ENCODE measurements at regions not wholly inside any gene's neighbourhood (a gene's known extent, or its start where the extent isn't known, plus 50 kb on each side); places are given as distances from the start of the nearest gene placed in this dataset.

DNA sequence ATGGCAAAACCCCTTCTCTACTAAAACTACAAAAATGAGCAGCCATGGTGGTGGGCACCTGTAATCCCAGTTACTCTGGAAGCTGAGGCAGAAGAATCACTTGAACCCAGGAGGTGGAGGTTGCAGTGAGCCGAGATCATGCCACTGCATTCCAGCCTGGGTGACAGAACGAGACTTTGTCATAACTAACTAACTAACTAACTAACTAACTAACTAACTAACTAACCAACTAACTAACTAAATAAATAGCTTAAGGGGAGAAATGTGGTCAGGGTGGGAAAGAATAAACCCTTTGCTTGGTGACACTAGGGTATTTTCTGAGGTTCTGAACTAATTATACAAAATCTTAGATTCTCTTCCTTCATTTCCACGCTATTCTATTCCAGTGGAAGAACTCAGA is 184.4 kb upstream of the MEF2C start:
- Histone ChIP-seq H3K27me3 (no peaks in the 10 kb centered on the region), H3K4me1 (ENCODE audit: control insufficient read depth in 1 of 2, insufficient read depth in 1 of 2, low read depth in 1 of 2, low read length in 1 of 2) (no peaks in the 10 kb centered on the region), H3K4me3 (ENCODE audit: low read depth in 1 of 2, low read length in 1 of 2) (no peak overlapping the region), H3K9me3 (no peaks in the 10 kb centered on the region), H3K27ac (no peak overlapping the region), H3K36me3 (no peaks in the 10 kb centered on the region)
- TF ChIP-seq, protein P1, sequence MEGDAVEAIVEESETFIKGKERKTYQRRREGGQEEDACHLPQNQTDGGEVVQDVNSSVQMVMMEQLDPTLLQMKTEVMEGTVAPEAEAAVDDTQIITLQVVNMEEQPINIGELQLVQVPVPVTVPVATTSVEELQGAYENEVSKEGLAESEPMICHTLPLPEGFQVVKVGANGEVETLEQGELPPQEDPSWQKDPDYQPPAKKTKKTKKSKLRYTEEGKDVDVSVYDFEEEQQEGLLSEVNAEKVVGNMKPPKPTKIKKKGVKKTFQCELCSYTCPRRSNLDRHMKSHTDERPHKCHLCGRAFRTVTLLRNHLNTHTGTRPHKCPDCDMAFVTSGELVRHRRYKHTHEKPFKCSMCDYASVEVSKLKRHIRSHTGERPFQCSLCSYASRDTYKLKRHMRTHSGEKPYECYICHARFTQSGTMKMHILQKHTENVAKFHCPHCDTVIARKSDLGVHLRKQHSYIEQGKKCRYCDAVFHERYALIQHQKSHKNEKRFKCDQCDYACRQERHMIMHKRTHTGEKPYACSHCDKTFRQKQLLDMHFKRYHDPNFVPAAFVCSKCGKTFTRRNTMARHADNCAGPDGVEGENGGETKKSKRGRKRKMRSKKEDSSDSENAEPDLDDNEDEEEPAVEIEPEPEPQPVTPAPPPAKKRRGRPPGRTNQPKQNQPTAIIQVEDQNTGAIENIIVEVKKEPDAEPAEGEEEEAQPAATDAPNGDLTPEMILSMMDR (IDR thresholded peaks at IDR 0.05), result no peak

DNA sequence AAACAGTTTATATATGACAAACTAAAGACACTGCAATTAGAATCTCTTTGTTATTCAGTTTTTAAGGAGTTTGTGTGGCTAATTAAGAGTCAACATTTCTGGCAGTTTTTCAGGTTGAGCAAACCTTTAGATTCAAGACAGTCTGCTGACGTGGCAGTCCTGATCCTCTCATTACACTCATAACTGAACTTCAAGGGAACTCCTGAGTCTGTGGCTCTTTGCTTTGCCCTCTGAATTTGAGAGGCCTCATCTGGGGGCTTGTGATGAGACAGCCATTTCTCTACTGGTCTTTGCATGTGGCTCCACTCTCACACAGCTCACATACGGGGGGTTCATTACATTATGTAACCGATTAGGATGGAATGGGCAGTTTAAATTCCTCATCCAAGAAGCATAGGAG is 182.9 kb upstream of the MEF2C start:
- Histone ChIP-seq H3K4me3 (ENCODE audit: low read depth in 1 of 2, low read length in 1 of 2) (no peak overlapping the region), H3K4me1 (ENCODE audit: control insufficient read depth in 1 of 2, insufficient read depth in 1 of 2, low read depth in 1 of 2, low read length in 1 of 2) (no peaks in the 10 kb centered on the region), H3K27ac (no peak overlapping the region), H3K27me3 (no peaks in the 10 kb centered on the region), H3K36me3 (no peaks in the 10 kb centered on the region), H3K9me3 (no peaks in the 10 kb centered on the region)
- TF ChIP-seq, protein P1 (IDR thresholded peaks at IDR 0.05), result no peak

DNA sequence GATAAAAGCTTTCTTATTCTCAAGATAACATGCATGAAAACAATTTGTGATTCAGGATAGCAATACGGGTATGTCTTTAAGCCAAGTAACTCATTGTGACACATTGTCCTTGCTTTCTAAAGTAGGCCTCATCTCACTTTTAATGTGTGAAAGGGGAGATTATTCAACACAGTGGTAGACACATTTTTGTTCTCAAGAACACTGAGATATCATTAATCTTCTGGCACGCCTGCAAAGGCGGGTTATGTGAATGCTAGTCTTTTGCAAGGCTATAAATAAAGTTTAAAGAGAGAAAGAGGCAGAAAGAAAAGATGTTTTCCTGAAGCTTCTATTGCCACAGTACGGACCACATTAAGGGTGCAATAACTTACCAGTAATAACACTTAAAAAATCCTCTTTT is 181.8 kb upstream of the MEF2C start:
- Histone ChIP-seq H3K36me3 (no peaks in the 10 kb centered on the region), H3K27ac (no peak overlapping the region), H3K27me3 (no peaks in the 10 kb centered on the region), H3K4me3 (ENCODE audit: low read depth in 1 of 2, low read length in 1 of 2) (no peak overlapping the region), H3K9me3 (no peaks in the 10 kb centered on the region), H3K4me1 (ENCODE audit: control insufficient read depth in 1 of 2, insufficient read depth in 1 of 2, low read depth in 1 of 2, low read length in 1 of 2) (no peaks in the 10 kb centered on the region)
- TF ChIP-seq, protein P1 (IDR thresholded peaks at IDR 0.05), result no peak

DNA sequence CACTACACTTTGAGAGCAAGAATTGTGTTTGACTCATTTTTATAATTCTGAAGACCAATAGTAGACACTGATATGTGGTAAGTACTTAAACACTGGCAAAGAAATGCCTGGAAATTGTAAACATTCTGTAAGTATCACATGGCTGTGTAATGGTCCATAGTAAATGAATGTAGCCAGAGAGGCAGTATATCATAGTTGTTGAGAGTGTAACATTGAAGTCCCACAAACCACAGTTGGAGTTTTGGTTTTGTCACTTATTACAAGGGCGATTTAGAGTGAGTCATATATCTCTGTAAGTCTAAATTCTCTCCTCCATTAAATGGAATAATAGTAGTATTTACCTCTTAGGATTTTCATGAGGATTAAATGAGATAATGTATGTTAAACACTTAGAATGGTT is 181.1 kb upstream of the MEF2C start:
- H3K4me3 ChIP-seq (ENCODE audit: low read depth in 1 of 2, low read length in 1 of 2), result no peak overlapping the region
- H3K27ac ChIP-seq, result no peak overlapping the region
- no peaks in the 10 kb centered on the region for H3K27me3 ChIP-seq
- no peaks in the 10 kb centered on the region for H3K9me3 ChIP-seq
- TF ChIP-seq, protein P1 (IDR thresholded peaks at IDR 0.05), result no peak
- no peaks in the 10 kb centered on the region for H3K4me1 ChIP-seq (ENCODE audit: control insufficient read depth in 1 of 2, insufficient read depth in 1 of 2, low read depth in 1 of 2, low read length in 1 of 2)
- H3K36me3 ChIP-seq, result no peaks in the 10 kb centered on the region

DNA sequence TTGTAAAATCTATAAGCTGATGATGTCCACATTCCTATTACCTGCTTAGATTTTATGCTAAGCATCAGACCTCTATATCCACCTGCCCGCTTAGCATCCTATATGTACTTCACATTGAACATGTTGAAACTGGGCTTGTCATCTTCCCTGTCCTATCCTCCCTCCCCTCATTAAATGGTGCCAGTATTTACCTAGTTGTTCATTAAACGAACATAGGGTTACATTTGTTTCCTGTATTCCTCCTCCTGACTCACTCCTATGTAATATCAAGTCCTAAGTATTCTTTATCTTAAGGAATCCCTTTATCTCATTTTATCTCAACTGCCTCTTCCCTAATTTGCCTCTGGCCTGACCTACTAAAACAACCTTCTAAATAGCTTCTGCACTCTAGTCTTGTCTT is 177.8 kb upstream of the MEF2C start:
- Histone ChIP-seq H3K36me3 (no peaks in the 10 kb centered on the region), H3K4me1 (ENCODE audit: control insufficient read depth in 1 of 2, insufficient read depth in 1 of 2, low read depth in 1 of 2, low read length in 1 of 2) (no peaks in the 10 kb centered on the region), H3K4me3 (ENCODE audit: low read depth in 1 of 2, low read length in 1 of 2) (no peak overlapping the region), H3K27ac (no peak overlapping the region), H3K9me3 (no peaks in the 10 kb centered on the region), H3K27me3 (no peaks in the 10 kb centered on the region)
- TF ChIP-seq, protein P1 (IDR thresholded peaks at IDR 0.05), result no peak

DNA sequence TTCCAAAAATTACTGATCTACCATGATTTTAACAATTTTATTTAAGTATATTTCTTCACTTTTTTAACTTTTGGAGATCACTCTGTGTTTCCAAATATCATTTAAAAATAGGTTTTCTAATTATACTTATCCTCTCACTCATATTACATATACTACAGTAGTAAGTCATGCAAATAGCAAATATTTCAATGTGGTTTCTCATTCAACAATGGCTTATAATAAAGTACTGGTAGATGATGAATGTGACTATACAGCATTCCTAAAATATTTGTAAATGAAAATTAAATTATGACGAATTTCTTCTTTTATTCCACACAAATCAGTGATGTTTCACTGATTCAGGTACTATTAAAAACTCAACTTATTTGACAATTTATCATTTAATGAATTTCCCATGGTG is 176.3 kb upstream of the MEF2C start:
- TF ChIP-seq, protein P1 (IDR thresholded peaks at IDR 0.05), result no peak
- no peak overlapping the region for H3K27ac ChIP-seq
- no peaks in the 10 kb centered on the region for H3K4me1 ChIP-seq (ENCODE audit: control insufficient read depth in 1 of 2, insufficient read depth in 1 of 2, low read depth in 1 of 2, low read length in 1 of 2)
- no peaks in the 10 kb centered on the region for H3K9me3 ChIP-seq
- H3K27me3 ChIP-seq, result no peaks in the 10 kb centered on the region
- no peak overlapping the region for H3K4me3 ChIP-seq (ENCODE audit: low read depth in 1 of 2, low read length in 1 of 2)
- H3K36me3 ChIP-seq, result no peaks in the 10 kb centered on the region

All from neutrophil (primary cell).